ENCODE measurements at regions not wholly inside any gene's neighbourhood (a gene's known extent, or its start where the extent isn't known, plus 50 kb on each side); places are given as distances from the start of the nearest gene placed in this dataset.

DNA sequence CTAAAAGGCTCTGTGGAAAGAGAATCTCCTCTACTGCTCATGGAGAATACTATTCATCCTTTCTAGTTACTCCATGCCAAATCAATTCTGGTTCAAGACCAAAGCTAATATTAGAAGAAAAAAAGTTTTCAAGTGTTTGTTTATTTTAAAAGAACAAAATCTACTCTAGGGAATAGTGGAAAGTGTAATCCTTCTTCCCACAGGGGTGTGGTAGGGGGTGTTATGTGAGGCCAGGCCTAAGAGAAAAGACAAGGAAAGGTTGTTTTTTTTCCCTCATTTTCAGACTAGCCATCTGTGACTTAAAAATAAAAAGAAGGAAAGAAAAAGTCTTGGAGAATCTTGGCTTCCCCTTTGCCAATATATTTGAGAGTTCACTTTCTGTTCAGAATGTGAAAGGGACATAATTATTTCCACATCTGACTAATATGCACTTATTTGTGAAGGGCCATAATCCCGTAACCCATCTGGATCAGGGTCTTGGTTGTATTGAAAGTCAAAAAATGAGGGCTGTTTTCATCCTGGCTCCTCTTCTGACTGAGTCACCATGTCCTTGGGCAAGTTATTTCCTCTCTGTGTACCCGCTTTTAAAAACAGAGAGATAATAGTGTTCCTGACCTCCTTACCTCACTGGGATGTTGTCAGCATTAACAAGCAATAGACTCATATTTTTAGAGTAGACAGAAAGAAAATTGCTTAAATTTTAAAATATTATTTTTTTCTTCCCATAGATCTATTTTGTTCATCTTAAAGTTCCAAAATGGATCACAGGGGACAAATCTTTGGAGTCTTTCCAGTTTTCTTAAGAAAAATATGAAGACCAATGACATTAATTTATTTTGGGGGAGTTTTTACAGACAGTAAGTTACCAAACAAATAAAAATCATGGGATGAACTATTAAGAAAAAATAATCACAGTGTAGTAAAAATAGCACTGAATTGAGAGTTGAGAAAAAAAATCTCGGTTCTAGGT, 233.7 kb downstream of the IBTK start:
- no peak for TF ChIP-seq ZBTB7A (tag by site-specific recombination; IDR thresholded peaks at IDR 0.05; ENCODE audit: low read depth)
- TF ChIP-seq, protein P1, sequence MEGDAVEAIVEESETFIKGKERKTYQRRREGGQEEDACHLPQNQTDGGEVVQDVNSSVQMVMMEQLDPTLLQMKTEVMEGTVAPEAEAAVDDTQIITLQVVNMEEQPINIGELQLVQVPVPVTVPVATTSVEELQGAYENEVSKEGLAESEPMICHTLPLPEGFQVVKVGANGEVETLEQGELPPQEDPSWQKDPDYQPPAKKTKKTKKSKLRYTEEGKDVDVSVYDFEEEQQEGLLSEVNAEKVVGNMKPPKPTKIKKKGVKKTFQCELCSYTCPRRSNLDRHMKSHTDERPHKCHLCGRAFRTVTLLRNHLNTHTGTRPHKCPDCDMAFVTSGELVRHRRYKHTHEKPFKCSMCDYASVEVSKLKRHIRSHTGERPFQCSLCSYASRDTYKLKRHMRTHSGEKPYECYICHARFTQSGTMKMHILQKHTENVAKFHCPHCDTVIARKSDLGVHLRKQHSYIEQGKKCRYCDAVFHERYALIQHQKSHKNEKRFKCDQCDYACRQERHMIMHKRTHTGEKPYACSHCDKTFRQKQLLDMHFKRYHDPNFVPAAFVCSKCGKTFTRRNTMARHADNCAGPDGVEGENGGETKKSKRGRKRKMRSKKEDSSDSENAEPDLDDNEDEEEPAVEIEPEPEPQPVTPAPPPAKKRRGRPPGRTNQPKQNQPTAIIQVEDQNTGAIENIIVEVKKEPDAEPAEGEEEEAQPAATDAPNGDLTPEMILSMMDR (tag by site-specific recombination; IDR thresholded peaks at IDR 0.05): no peak
- TF ChIP-seq, protein P2, sequence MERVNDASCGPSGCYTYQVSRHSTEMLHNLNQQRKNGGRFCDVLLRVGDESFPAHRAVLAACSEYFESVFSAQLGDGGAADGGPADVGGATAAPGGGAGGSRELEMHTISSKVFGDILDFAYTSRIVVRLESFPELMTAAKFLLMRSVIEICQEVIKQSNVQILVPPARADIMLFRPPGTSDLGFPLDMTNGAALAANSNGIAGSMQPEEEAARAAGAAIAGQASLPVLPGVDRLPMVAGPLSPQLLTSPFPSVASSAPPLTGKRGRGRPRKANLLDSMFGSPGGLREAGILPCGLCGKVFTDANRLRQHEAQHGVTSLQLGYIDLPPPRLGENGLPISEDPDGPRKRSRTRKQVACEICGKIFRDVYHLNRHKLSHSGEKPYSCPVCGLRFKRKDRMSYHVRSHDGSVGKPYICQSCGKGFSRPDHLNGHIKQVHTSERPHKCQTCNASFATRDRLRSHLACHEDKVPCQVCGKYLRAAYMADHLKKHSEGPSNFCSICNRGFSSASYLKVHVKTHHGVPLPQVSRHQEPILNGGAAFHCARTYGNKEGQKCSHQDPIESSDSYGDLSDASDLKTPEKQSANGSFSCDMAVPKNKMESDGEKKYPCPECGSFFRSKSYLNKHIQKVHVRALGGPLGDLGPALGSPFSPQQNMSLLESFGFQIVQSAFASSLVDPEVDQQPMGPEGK (tag by site-specific recombination; IDR thresholded peaks at IDR 0.05): no peak
- no peak for TF ChIP-seq ZNF433 (tag by site-specific recombination; IDR thresholded peaks at IDR 0.05; ENCODE audit: low read depth)
- TF ChIP-seq ZNF350 (tag by site-specific recombination; IDR thresholded peaks at IDR 0.05): no peak

All from HEK293 (cell line).